SK-N-SH (cell line): ENCODE measurements at regions not wholly inside any gene's neighbourhood (a gene's known extent, or its start where the extent isn't known, plus 50 kb on each side); places are given as distances from the start of the nearest gene placed in this dataset.

Experiments used
- CTCF ChIA-PET: fragments of 300-600, 350-600 bp; formaldehyde crosslinking; extraction: SDS; loops from one replicate; lab custom pipeline; 2021; lab: Yijun Ruan, JAX
- POLR2A ChIA-PET: fragments of 350-600 bp; sonication (Branson Sonifier 250); formaldehyde crosslinking; extraction: SDS; loops from one replicate; lab custom pipeline; 2020; ENCODE audit warnings: antibody characterized with exemption, inconsistent platforms; lab: Yijun Ruan, JAX
- DNase-seq: peaks from one replicate; pipeline ENCODE4 v3.0.0; 2012
- H2AFZ ChIP-seq: fragments of 200-600 bp; sonication (generic); 2 replicates; pipeline ENCODE4 v1.8.1; 2016; ENCODE audit warnings: antibody characterized with exemption, mild to moderate bottlenecking, low read depth
- H3F3A ChIP-seq: fragments of 200-600 bp; sonication (generic); replicated peaks from 2 replicates; pipeline ENCODE3; 2016; ENCODE audit warnings: antibody characterized with exemption, mild to moderate bottlenecking; ENCODE audit not compliant: insufficient read depth
- H3K27ac ChIP-seq, 2 experiments: fragments of 200-500 bp in 1 of 2; fragments of 200-600 bp in 1 of 2; sonication (Bioruptor generic) in 1 of 2; sonication (generic), shearing (Covaris generic) in 1 of 2; 2 replicates each; pipeline versions ENCODE4 v1.5.1 to v1.6.1; 2014 to 2016; ENCODE audit warnings: low read depth in 2 of 2, inconsistent platforms in 1 of 2, low read length in 1 of 2, mild to moderate bottlenecking in 1 of 2, mixed read lengths in 1 of 2
- H3K27me3 ChIP-seq: fragments of 200-600 bp; sonication (generic), shearing (Covaris generic); 2 replicates; pipeline ENCODE4 v1.6.1; 2016; ENCODE audit warnings: mixed run types; ENCODE audit not compliant: insufficient read depth
- H3K36me3 ChIP-seq, 2 experiments: fragments of 200-500 bp in 1 of 2; fragments of 200-600 bp in 1 of 2; sonication (Bioruptor generic) in 1 of 2; sonication (generic) in 1 of 2; replicated peaks in 1 of 2; 2 replicates each; pipeline versions ENCODE3 to v1.5.1; 2014 to 2016; ENCODE audit warnings: low read length in 1 of 2, mild to moderate bottlenecking in 1 of 2; ENCODE audit not compliant: insufficient read depth in 2 of 2, control insufficient read depth in 1 of 2
- H3K4me1 ChIP-seq, 2 experiments: fragments of 200-500 bp in 1 of 2; fragments of 200-600 bp in 1 of 2; sonication (Bioruptor generic) in 1 of 2; sonication (generic), shearing (Covaris generic) in 1 of 2; 2 replicates each; pipeline versions ENCODE4 v1.5.1 to v1.6.1; 2014 to 2016; ENCODE audit warnings: low read depth in 1 of 2, low read length in 1 of 2, mixed run types in 1 of 2; ENCODE audit not compliant: insufficient read depth in 2 of 2, control insufficient read depth in 1 of 2
- H3K4me2 ChIP-seq: fragments of 200-600 bp; sonication (generic), shearing (Covaris generic); 2 replicates; pipeline ENCODE4 v1.6.1; 2017; ENCODE audit warnings: mixed run types
- H3K4me3 ChIP-seq, 2 experiments: fragments of 200-500 bp in 1 of 2; fragments of 200-600 bp in 1 of 2; sonication (Bioruptor generic) in 1 of 2; sonication (generic), shearing (Covaris generic) in 1 of 2; 2 replicates each; pipeline versions ENCODE4 v1.5.1 to v1.8.1; 2014 to 2016; ENCODE audit warnings: low read depth in 2 of 2, inconsistent platforms in 1 of 2, low read length in 1 of 2, mild to moderate bottlenecking in 1 of 2, mixed read lengths in 1 of 2, moderate library complexity in 1 of 2
- H3K79me2 ChIP-seq: fragments of 200-600 bp; sonication (generic); 2 replicates; pipeline ENCODE4 v1.8.1; 2017; ENCODE audit warnings: mild to moderate bottlenecking; ENCODE audit not compliant: insufficient read depth
- H3K9ac ChIP-seq: fragments of 200-600 bp; sonication (generic); 2 replicates; pipeline ENCODE4 v1.6.1; 2017; ENCODE audit warnings: mixed run types
- H3K9me2 ChIP-seq: fragments of 200-600 bp; sonication (generic); 2 replicates; pipeline ENCODE4 v1.6.1; 2017; ENCODE audit warnings: mixed run types
- H3K9me3 ChIP-seq: fragments of 200-600 bp; sonication (generic); 2 replicates; pipeline ENCODE4 v1.6.1; 2017; ENCODE audit warnings: mixed run types, mild to moderate bottlenecking, moderate library complexity
- H4K20me1 ChIP-seq: fragments of 200-600 bp; sonication (generic); 2 replicates; pipeline ENCODE4 v1.6.1; 2017; ENCODE audit warnings: mild to moderate bottlenecking, mixed run types; ENCODE audit not compliant: insufficient read depth
- EP300 ChIP-seq, 2 experiments: IDR thresholded peaks; 2 replicates each; pipeline versions ENCODE4 v1.4.0 to v1.6.1; 2012; ENCODE audit warnings: borderline replicate concordance in 1 of 2, low read depth in 1 of 2, low read length in 1 of 2
- EZH2phosphoT487 ChIP-seq: fragments of 200-600 bp; sonication (generic); IDR thresholded peaks from 2 replicates; pipeline ENCODE4 v1.6.1; 2017; ENCODE audit warnings: low read depth, mixed run types, mild to moderate bottlenecking, antibody characterized with exemption, moderate library complexity, borderline replicate concordance
- FOXM1 ChIP-seq: IDR thresholded peaks from 2 replicates; pipeline ENCODE4 v1.4.0; 2012; ENCODE audit warnings: low read depth, mild to moderate bottlenecking
- GABPA ChIP-seq: IDR thresholded peaks from 2 replicates; pipeline ENCODE4 v1.4.0; 2012; ENCODE audit warnings: low read depth, mild to moderate bottlenecking
- MXI1 ChIP-seq: IDR thresholded peaks from 2 replicates; pipeline ENCODE4 v1.6.1; 2012; ENCODE audit warnings: mild to moderate bottlenecking, low read depth, low read length, improper control_type of control experiment
- NFIC ChIP-seq: IDR thresholded peaks from 2 replicates; pipeline ENCODE4 v1.4.0; 2012; ENCODE audit warnings: borderline replicate concordance
- NRF1 ChIP-seq: IDR thresholded peaks from 2 replicates; pipeline ENCODE4 v1.6.1; 2012; ENCODE audit warnings: low read depth, mild to moderate bottlenecking, low read length
- POLR2AphosphoS5 ChIP-seq: IDR thresholded peaks from 2 replicates; pipeline ENCODE4 v1.6.1; 2012; ENCODE audit warnings: low read depth, low read length
- RAD21 ChIP-seq: IDR thresholded peaks from 2 replicates; pipeline ENCODE4 v1.6.1; 2012; ENCODE audit warnings: mild to moderate bottlenecking, low read length
- RCOR1 ChIP-seq: fragments of 150-350 bp; IDR thresholded peaks from 2 replicates; pipeline ENCODE4 v1.6.1; 2017; ENCODE audit warnings: antibody characterized with exemption, low read length
- REST ChIP-seq: IDR thresholded peaks from 2 replicates; pipeline ENCODE4 v1.6.1; 2012; ENCODE audit warnings: mild to moderate bottlenecking, low read depth, low read length, moderate library complexity
- RFX5 ChIP-seq: IDR thresholded peaks from 2 replicates; pipeline ENCODE4 v1.6.1; 2012; ENCODE audit warnings: mild to moderate bottlenecking, improper control_type of control experiment, low read length
- RXRA ChIP-seq: IDR thresholded peaks from 2 replicates; pipeline ENCODE4 v1.4.0; 2012; ENCODE audit warnings: low read depth, mild to moderate bottlenecking, borderline replicate concordance
- SIN3A ChIP-seq: IDR thresholded peaks from 2 replicates; pipeline ENCODE4 v1.6.1; 2012; ENCODE audit warnings: low read depth, mild to moderate bottlenecking, low read length, moderate library complexity, borderline replicate concordance
- TEAD4 ChIP-seq: IDR thresholded peaks from 2 replicates; pipeline ENCODE4 v1.4.0; 2012; ENCODE audit warnings: mild to moderate bottlenecking, borderline replicate concordance; ENCODE audit not compliant: insufficient read depth
- YY1 ChIP-seq: IDR thresholded peaks from 2 replicates; pipeline ENCODE4 v1.4.0; 2012; ENCODE audit warnings: low read depth, mild to moderate bottlenecking
- ZBTB33 ChIP-seq: IDR thresholded peaks from 2 replicates; pipeline ENCODE4 v1.4.0; 2012; ENCODE audit warnings: low read depth, borderline replicate concordance
- WGBS: methylation state at CpG from one replicate; pipeline ENCODE4 v1.1.6; 2017; ENCODE audit warnings: low lambda C conversion rate; 5-methylcytosine and 5-hydroxymethylcytosine counted together
- TF ChIP-seq, protein P1 (sequence below): IDR thresholded peaks from 2 replicates; pipeline ENCODE4 v1.4.0; 2012; ENCODE audit warnings: low read depth, borderline replicate concordance
- TF ChIP-seq, protein P2 (sequence below): fragments of 200-600 bp; sonication (generic); IDR thresholded peaks from 2 replicates; pipeline ENCODE4 v1.6.1; 2017; ENCODE audit warnings: antibody characterized with exemption, mild to moderate bottlenecking, moderate library complexity

- H3K79me2 ChIP-seq = no peaks in the 10 kb centered on the region
- ChIA-PET CTCF (no interaction called here), POLR2A (no interaction called here)
- 18% methylated on average over 12 of the region's 19 CpGs for WGBS
- no peak overlapping the region for H3K9ac ChIP-seq
- H3K27ac ChIP-seq = no peak overlapping the region
- no peaks in the 10 kb centered on the region for H3F3A ChIP-seq
- H3K27me3 ChIP-seq = peaks cover 81% of the 10 kb centered on the region
- H3K36me3 ChIP-seq = no peaks in the 10 kb centered on the region
- H3K4me2 ChIP-seq = peak overlapping the region; percentile 47; the same call in 1 of the 2 replicates
- no peak for DNase-seq
- H4K20me1 ChIP-seq = no peaks in the 10 kb centered on the region
- H3K9me3 ChIP-seq = no peaks in the 10 kb centered on the region
- TF ChIP-seq RCOR1 (no peak), NRF1 (no peak), NFIC (no peak), MXI1 (no peak), FOXM1 (no peak), POLR2AphosphoS5 (no peak), EP300 (IDR thresholded peaks at IDR 0.05; ENCODE audit: borderline replicate concordance in 1 of 2, low read depth in 1 of 2, low read length in 1 of 2) (no peak), YY1 (no peak), EZH2phosphoT487 (no peak), TEAD4 (no peak), REST (no peak), SIN3A (no peak)
- TF ChIP-seq, protein P1, sequence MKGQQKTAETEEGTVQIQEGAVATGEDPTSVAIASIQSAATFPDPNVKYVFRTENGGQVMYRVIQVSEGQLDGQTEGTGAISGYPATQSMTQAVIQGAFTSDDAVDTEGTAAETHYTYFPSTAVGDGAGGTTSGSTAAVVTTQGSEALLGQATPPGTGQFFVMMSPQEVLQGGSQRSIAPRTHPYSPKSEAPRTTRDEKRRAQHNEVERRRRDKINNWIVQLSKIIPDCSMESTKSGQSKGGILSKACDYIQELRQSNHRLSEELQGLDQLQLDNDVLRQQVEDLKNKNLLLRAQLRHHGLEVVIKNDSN = no peak
- H3K4me3 ChIP-seq = no peak overlapping the region
- no peaks in the 10 kb centered on the region for H3K4me1 ChIP-seq
- no peaks in the 10 kb centered on the region for H3K9me2 ChIP-seq
- H2AFZ ChIP-seq = no peak overlapping the region
These were observed 252.0 kb upstream of the IRX4 start for GRCh38 chr5:2134543-2135292.

DNA sequence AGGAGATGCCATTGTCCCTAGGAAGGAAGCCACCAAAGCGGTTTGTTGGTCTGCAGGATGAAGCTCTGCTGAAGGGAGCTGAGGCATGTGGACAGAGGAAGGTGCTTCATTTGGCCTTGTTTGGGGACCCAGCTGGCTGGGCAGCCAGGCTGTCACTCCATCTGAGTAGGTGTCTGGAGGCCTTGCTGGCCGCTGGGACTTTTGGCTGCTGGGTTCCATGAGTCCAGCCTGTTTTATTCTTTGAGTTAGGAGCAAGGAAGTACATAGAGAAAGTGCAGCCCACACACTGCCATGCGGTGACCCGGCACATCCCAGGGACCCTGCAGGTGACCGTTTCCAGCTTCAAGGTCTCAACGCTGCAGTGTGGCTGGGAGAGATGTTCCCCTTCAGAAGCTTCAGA, 251.2 kb upstream of the IRX4 start:
- Histone ChIP-seq H2AFZ (no peak overlapping the region), H3K9me3 (no peaks in the 10 kb centered on the region), H3K4me3 (no peak overlapping the region), H3K27ac (no peak overlapping the region), H3F3A (no peaks in the 10 kb centered on the region), H3K9me2 (no peaks in the 10 kb centered on the region), H3K4me2 (no peak overlapping the region), H3K36me3 (no peaks in the 10 kb centered on the region), H4K20me1 (no peaks in the 10 kb centered on the region), H3K9ac (no peak overlapping the region), H3K4me1 (no peaks in the 10 kb centered on the region), H3K27me3 (peaks cover 81% of the 10 kb centered on the region), H3K79me2 (no peaks in the 10 kb centered on the region)
- ChIA-PET CTCF (no interaction called here), POLR2A (no interaction called here)
- WGBS = 0% methylated on average over 5 of the region's 6 CpGs
- no peak for DNase-seq
- TF ChIP-seq GABPA (no peak), NFIC (no peak), FOXM1 (no peak), EZH2phosphoT487 (no peak), RAD21 (no peak), RFX5 (no peak), ZBTB33 (no peak), NRF1 (no peak), RXRA (no peak)
- TF ChIP-seq, protein P2, sequence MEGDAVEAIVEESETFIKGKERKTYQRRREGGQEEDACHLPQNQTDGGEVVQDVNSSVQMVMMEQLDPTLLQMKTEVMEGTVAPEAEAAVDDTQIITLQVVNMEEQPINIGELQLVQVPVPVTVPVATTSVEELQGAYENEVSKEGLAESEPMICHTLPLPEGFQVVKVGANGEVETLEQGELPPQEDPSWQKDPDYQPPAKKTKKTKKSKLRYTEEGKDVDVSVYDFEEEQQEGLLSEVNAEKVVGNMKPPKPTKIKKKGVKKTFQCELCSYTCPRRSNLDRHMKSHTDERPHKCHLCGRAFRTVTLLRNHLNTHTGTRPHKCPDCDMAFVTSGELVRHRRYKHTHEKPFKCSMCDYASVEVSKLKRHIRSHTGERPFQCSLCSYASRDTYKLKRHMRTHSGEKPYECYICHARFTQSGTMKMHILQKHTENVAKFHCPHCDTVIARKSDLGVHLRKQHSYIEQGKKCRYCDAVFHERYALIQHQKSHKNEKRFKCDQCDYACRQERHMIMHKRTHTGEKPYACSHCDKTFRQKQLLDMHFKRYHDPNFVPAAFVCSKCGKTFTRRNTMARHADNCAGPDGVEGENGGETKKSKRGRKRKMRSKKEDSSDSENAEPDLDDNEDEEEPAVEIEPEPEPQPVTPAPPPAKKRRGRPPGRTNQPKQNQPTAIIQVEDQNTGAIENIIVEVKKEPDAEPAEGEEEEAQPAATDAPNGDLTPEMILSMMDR = no peak
